Activated T-cell treated with anti-CD3 and anti-CD28 coated beads, Interleukin-2, amount 50 U/mL, for 4 hours (primary cell): ENCODE measurements at regions not wholly inside any gene's neighbourhood (a gene's known extent, or its start where the extent isn't known, plus 50 kb on each side); places are given as distances from the start of the nearest gene placed in this dataset.

Experiments
- ATAC-seq, 2 donors: fragments of 200-7000 bp; cut with Tn5 transposase; one replicate each; pipeline ENCODE4 v1.10.0; 2021
- DNase-seq: peaks from one replicate; pipeline ENCODE4 v3.0.0-alpha.2; 2020
- H3K27me3 Mint-ChIP-seq: one replicate; pipeline ENCODE4 v1.8.0; 2021; ENCODE audit warnings: low read depth, mixed read lengths
- H3K36me3 Mint-ChIP-seq: one replicate; pipeline ENCODE4 v1.8.0; 2022; ENCODE audit warnings: mixed read lengths; ENCODE audit not compliant: insufficient read depth
- H3K4me1 Mint-ChIP-seq: one replicate; pipeline ENCODE4 v1.8.0; 2021; ENCODE audit warnings: low read depth, mixed read lengths
- H3K4me3 Mint-ChIP-seq: one replicate; pipeline ENCODE4 v1.8.0; 2021; ENCODE audit warnings: mild to moderate bottlenecking, moderate library complexity, mixed read lengths
- H3K9me3 Mint-ChIP-seq: one replicate; pipeline ENCODE4 v1.8.0; 2021; ENCODE audit warnings: mixed read lengths

- H3K4me1 Mint-ChIP-seq, result peaks cover 54% of the 10 kb centered on the region
- H3K27me3 Mint-ChIP-seq, result no peaks in the 10 kb centered on the region
- no peaks in the 10 kb centered on the region for H3K36me3 Mint-ChIP-seq
- DNase-seq (no peak), ATAC-seq (no peak)
- no peaks in the 10 kb centered on the region for H3K9me3 Mint-ChIP-seq
- no peak overlapping the region for H3K4me3 Mint-ChIP-seq
These were observed 343.2 kb downstream of the KCNRG start for GRCh38 chr13:50358231-50359040.

DNA sequence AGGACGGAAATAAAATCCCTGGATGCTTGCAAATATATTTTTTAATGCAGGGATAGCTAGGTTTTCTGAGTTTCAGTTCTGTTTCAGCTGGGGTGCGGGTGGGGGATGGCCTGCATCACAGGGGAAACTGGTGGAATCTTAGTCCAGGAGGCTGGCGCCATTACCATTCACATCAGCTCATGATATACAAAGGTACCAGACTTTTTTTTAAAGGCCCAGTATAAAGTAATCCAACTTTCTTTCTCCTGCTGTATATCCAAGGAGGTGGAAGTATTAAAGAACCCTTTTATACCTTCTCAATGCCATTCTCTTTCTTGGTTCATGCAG lies 343.8 kb downstream of the KCNRG start:
- Mint-ChIP-seq H3K9me3 (no peaks in the 10 kb centered on the region), H3K27me3 (no peaks in the 10 kb centered on the region), H3K4me1 (peaks cover 52% of the 10 kb centered on the region), H3K36me3 (no peaks in the 10 kb centered on the region), H3K4me3 (no peak overlapping the region)
- DNase-seq, result no peak
- ATAC-seq, result no peak

- Mint-ChIP-seq H3K27me3 (no peaks in the 10 kb centered on the region), H3K4me1 (peaks cover 53% of the 10 kb centered on the region), H3K4me3 (no peak overlapping the region), H3K36me3 (no peaks in the 10 kb centered on the region), H3K9me3 (no peaks in the 10 kb centered on the region)
- DNase-seq (no peak), ATAC-seq (peak; percentile 47 to 62)
These were observed 344.5 kb downstream of the KCNRG start for GRCh38 chr13:50359779-50360178.

DNA sequence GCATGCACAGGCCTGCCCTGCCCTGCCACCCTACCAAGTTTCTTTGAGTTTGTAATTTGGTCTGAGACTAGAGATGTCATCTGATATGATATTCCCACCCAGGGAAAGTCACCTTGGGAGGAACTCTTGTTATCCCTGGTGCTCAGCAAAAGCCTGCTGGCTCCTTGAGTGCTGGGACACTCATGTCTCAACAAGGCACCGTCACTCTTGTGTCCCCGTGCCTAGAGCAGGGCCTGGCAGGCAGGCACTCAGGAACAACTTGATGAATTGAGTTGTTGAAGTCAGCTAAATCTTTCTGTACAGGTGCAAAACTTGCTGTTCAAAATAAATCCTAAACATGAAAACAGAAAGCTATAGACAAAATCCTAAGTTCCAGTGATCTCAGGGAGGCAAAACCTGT lies 345.4 kb downstream of the KCNRG start:
- no peak for ATAC-seq
- DNase-seq, result no peak
- Mint-ChIP-seq H3K27me3 (no peaks in the 10 kb centered on the region), H3K4me3 (no peak overlapping the region), H3K9me3 (no peaks in the 10 kb centered on the region), H3K36me3 (no peaks in the 10 kb centered on the region), H3K4me1 (peaks cover 55% of the 10 kb centered on the region)

DNA sequence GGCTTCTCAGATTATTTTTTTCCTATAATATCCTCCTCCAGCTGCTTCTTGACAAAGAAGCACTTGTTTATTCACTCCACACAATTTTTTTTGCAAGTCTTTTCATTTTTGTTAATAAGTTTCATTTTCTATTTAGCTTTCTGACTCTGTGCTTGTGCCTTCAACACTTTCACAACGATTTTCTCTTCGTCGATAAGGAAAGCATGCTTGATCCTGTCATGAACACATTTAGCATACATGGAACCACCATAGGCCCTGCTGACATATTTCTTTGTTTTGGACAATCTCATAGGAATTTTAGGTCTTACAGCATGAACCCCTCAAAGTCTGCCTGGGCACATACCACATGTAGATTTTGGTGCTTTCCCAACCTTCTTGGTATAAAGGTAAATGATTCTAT lies 346.0 kb downstream of the KCNRG start:
- DNase-seq, result no peak
- peak in 1 of 2 donors; percentile 3 for ATAC-seq
- no peak overlapping the region for H3K4me3 Mint-ChIP-seq
- no peaks in the 10 kb centered on the region for H3K27me3 Mint-ChIP-seq
- no peaks in the 10 kb centered on the region for H3K36me3 Mint-ChIP-seq
- H3K9me3 Mint-ChIP-seq, result no peaks in the 10 kb centered on the region
- H3K4me1 Mint-ChIP-seq, result peaks cover 55% of the 10 kb centered on the region

- H3K4me1 Mint-ChIP-seq, result peaks cover 52% of the 10 kb centered on the region
- H3K27me3 Mint-ChIP-seq, result no peaks in the 10 kb centered on the region
- ATAC-seq, result peak; percentile 69
- no peaks in the 10 kb centered on the region for H3K9me3 Mint-ChIP-seq
- peaks cover 3% of the 10 kb centered on the region for H3K36me3 Mint-ChIP-seq
- H3K4me3 Mint-ChIP-seq, result peak overlapping the region; percentile 73
- peak; percentile 40 for DNase-seq
These were observed 350.5 kb downstream of the KCNRG start for GRCh38 chr13:50365408-50366391.

DNA sequence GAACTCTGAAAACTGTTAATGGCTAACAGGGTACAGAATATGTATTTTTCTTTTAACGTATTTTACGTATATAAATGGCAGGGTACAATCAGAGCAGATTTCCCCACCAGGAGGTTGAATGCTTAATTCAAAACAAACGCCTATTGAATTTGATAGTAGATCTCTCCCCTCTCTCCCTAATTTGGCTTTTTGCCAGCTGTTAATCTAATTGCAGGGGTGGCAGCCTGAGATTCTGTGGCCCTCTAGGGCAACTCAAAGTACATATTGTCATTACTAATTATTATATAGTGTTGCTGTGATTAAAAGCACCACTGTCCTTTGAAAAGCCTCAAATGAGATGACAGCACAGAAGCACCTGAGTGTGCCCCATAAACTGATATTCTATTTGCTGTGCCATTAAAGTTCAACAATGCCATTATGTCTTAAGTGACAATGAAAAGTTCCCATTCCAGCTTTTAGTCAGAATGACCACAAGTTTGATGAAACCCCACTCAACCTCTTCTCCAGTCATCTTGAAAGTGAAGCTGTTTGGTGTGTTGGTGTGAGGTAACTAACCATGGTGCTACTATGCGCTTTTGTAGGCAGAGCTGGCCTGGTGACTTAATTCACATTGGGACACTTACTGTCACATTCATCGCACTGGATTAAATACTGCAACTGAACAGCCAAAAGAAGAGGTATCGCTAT lies 351.4 kb downstream of the KCNRG start:
- Mint-ChIP-seq H3K9me3 (no peaks in the 10 kb centered on the region), H3K4me3 (peak overlapping the region; percentile 73), H3K27me3 (peaks cover 2% of the 10 kb centered on the region), H3K36me3 (peaks cover 3% of the 10 kb centered on the region), H3K4me1 (peaks cover 46% of the 10 kb centered on the region)
- no peak for DNase-seq
- ATAC-seq, result peak; percentile 70

DNA sequence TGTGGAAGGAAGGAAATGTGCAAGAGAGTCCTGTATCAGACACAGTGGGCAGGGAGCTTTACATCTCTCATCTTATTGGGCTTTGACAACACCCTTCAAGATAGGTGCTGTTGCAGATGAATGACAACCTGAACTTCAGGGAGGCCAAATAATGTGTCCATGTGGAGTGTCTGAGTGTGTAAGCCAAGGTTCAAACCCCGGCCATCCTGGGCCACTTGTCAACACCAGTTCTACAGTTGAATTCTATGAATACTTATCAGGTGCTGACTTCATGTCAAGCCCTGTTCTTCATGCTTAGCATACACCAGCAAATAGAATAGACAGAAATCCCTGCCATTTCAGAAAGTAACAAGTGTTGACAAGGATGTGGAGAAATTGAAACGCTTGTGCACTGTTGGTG lies 354.4 kb downstream of the KCNRG start:
- DNase-seq (no peak), ATAC-seq (no peak)
- peaks cover 4% of the 10 kb centered on the region for H3K27me3 Mint-ChIP-seq
- H3K36me3 Mint-ChIP-seq, result peaks cover 3% of the 10 kb centered on the region
- H3K4me3 Mint-ChIP-seq, result no peak overlapping the region
- peaks cover 39% of the 10 kb centered on the region for H3K4me1 Mint-ChIP-seq
- H3K9me3 Mint-ChIP-seq, result no peaks in the 10 kb centered on the region

- ATAC-seq, result no peak
These were observed 355.2 kb downstream of the KCNRG start for GRCh38 chr13:50370303-50370950.

DNA sequence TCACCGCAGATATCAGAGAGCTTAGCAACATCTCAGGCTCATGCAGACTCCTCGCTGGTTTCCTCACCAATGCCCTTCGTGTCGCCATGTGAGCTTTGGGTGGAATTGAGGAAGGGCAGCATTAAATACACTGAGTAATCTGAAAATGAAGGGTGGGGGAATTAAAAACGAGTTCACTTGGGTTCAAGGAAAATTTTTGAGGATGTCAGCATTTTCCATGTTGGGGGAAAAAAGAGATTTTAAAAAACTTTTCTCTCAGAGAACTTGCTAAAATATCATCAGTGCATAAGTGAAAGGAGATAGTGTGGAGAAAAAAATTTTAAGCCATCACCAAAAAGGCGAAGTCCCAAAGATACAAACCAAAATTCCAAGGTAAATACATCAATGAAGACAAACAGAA lies 359.3 kb downstream of the KCNRG start:
- no peak overlapping the region for H3K4me3 Mint-ChIP-seq

More at GRCh38 chr13:50370303-50370950, 355.2 kb downstream of the KCNRG start:
- Mint-ChIP-seq H3K36me3 (peaks cover 3% of the 10 kb centered on the region), H3K9me3 (no peaks in the 10 kb centered on the region), H3K4me3 (no peak overlapping the region), H3K4me1 (peaks cover 31% of the 10 kb centered on the region), H3K27me3 (peaks cover 4% of the 10 kb centered on the region)
- no peak for DNase-seq

GRCh38 chr13:50375792-50376191 lies 360.5 kb downstream of the KCNRG start:
- no peak for ATAC-seq

More for the DNA sequence above, 359.3 kb downstream of the KCNRG start:
- Mint-ChIP-seq H3K36me3 (no peaks in the 10 kb centered on the region), H3K9me3 (no peaks in the 10 kb centered on the region), H3K27me3 (peaks cover 4% of the 10 kb centered on the region), H3K4me1 (peaks cover 17% of the 10 kb centered on the region)
- DNase-seq, result no peak
- no peak for ATAC-seq

GRCh38 chr13:50376895-50377575 lies 361.8 kb downstream of the KCNRG start:
- DNase-seq (no peak), ATAC-seq (no peak)
- Mint-ChIP-seq H3K27me3 (no peaks in the 10 kb centered on the region), H3K4me3 (no peak overlapping the region), H3K36me3 (peaks cover 3% of the 10 kb centered on the region), H3K9me3 (peaks cover 15% of the 10 kb centered on the region), H3K4me1 (peaks cover 8% of the 10 kb centered on the region)

More at GRCh38 chr13:50375792-50376191, 360.5 kb downstream of the KCNRG start:
- DNase-seq, result no peak
- Mint-ChIP-seq H3K9me3 (peaks cover 5% of the 10 kb centered on the region), H3K4me3 (no peak overlapping the region), H3K27me3 (peaks cover 4% of the 10 kb centered on the region), H3K36me3 (no peaks in the 10 kb centered on the region), H3K4me1 (peaks cover 10% of the 10 kb centered on the region)

DNA sequence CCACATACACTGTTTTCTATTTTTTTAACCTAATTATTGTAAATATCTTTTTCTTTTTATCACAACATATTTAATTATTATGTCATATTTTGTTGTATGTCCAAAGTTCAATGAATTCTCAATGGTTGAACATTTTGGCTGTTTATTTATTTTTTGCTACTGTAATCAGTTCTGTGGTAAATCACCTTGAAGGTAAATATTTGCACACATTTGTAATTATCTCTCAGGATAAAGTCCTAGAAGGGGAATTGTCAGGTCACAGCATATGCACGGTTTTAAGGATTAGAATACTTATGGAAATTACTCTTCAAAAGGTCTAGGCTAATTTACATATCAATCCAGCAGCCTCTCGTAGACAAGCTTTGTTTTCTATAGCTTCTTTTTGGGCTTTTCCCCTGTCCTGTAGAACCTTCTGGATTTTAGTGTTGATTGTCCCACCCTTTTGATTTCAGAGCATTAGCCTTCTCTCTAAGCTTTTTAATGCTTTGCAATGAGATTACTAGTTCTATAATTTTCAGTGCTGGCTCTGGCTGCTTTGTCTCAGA lies 362.6 kb downstream of the KCNRG start:
- Mint-ChIP-seq H3K36me3 (peaks cover 3% of the 10 kb centered on the region), H3K27me3 (no peaks in the 10 kb centered on the region), H3K9me3 (peaks cover 20% of the 10 kb centered on the region), H3K4me3 (no peak overlapping the region), H3K4me1 (peaks cover 8% of the 10 kb centered on the region)
- DNase-seq (no peak), ATAC-seq (no peak)
